HCT116 (cell line): ENCODE measurements at regions not wholly inside any gene's neighbourhood (a gene's known extent, or its start where the extent isn't known, plus 50 kb on each side); places are given as distances from the start of the nearest gene placed in this dataset.

ENCODE experiments used
- ATAC-seq: fragments of 200-7000 bp; cut with Tn5 transposase; 2 replicates; pipeline ENCODE4 v1.9.1; 2020; ENCODE audit warnings: mild to moderate bottlenecking, moderate library complexity
- BruUV-seq: library from RNA; stranded (reverse); fragments of 400-500 nt; replicated peaks from 2 replicates; lab custom pipeline; 2021; lab: Mats Ljungman, UMichigan
- CTCF ChIA-PET: fragments of 300-600 bp; sonication (Branson Sonifier 250); formaldehyde crosslinking; loops from one replicate; lab custom pipeline; 2021; ENCODE audit warnings: antibody characterized with exemption; lab: Charles Lee
- POLR2A ChIA-PET: fragments of 300-600, 350-600 bp; sonication (Branson Sonifier 250); formaldehyde crosslinking; loops from one replicate; lab custom pipeline; 2021; ENCODE audit warnings: antibody characterized with exemption; lab: Charles Lee
- RAD21 ChIA-PET, 2 experiments: fragments of 300-600 bp; sonication (Branson Sonifier 250); formaldehyde crosslinking; loops; one replicate each; lab custom pipeline; 2023; ENCODE audit warnings: low total read pairs in 2 of 2; ENCODE audit not compliant: uncharacterized antibody in 2 of 2, unreplicated experiment in 2 of 2, low non-redundant PET in 1 of 2; lab: Charles Lee
- DNase-seq: peaks from one replicate; pipeline ENCODE4 v3.0.0-alpha.2; 2010; ENCODE audit warnings: low read depth, low spot score
- H2AFZ ChIP-seq: fragments of 200-600 bp; shearing (Covaris generic), sonication (generic); 2 replicates; pipeline ENCODE4 v1.6.1; 2017; ENCODE audit warnings: low read depth, mixed run types, mixed read lengths, antibody characterized with exemption, low read length; ENCODE audit not compliant: poor library complexity, severe bottlenecking
- H3K27ac ChIP-seq: 2 replicates; pipeline ENCODE4 v1.5.1; 2012; ENCODE audit warnings: low read depth, low read length
- H3K27me3 ChIP-seq: fragments of 200-600 bp; sonication (generic); 2 replicates; pipeline ENCODE4 v1.6.1; 2016; ENCODE audit warnings: mixed run types, low read length, mixed read lengths; ENCODE audit not compliant: insufficient read depth
- H3K36me3 ChIP-seq, 2 experiments: fragments of 200-500 bp in 1 of 2; fragments of 200-600 bp in 1 of 2; sonication (Bioruptor generic) in 1 of 2; sonication (generic) in 1 of 2; 2 replicates each; pipeline versions ENCODE4 v1.5.1 to v1.6.1; 2014 to 2016; ENCODE audit warnings: low read length in 2 of 2, inconsistent platforms in 1 of 2, mixed read lengths in 1 of 2, mixed run types in 1 of 2; ENCODE audit not compliant: insufficient read depth in 2 of 2, control insufficient read depth in 1 of 2
- H3K4me1 ChIP-seq, 2 experiments: fragments of 200-600 bp in 1 of 2; sonication (generic) in 1 of 2; 2 replicates each; pipeline versions ENCODE4 v1.5.1 to v1.6.1; 2012 to 2017; ENCODE audit warnings: low read length in 2 of 2, inconsistent platforms in 1 of 2, mild to moderate bottlenecking in 1 of 2, mixed read lengths in 1 of 2, mixed run types in 1 of 2, moderate library complexity in 1 of 2; ENCODE audit not compliant: insufficient read depth in 2 of 2, control insufficient read depth in 1 of 2
- H3K4me2 ChIP-seq: fragments of 200-600 bp; sonication (generic); 2 replicates; pipeline ENCODE4 v1.6.1; 2017; ENCODE audit warnings: mixed run types, low read length, mixed read lengths
- H3K4me3 ChIP-seq, 2 experiments: fragments of 200-600 bp in 1 of 2; sonication (generic) in 1 of 2; replicated peaks in 1 of 2; 2 replicates each; pipeline ENCODE4 v1.5.1; 2011 to 2016; ENCODE audit warnings: low read length in 2 of 2, control low read depth in 1 of 2, low read depth in 1 of 2, mild to moderate bottlenecking in 1 of 2, mixed read lengths in 1 of 2, mixed run types in 1 of 2
- H3K79me2 ChIP-seq: fragments of 200-600 bp; sonication (generic); 2 replicates; pipeline ENCODE4 v1.6.1; 2017; ENCODE audit warnings: mild to moderate bottlenecking, mixed run types, low read length, moderate library complexity, mixed read lengths; ENCODE audit not compliant: insufficient read depth
- H3K9ac ChIP-seq: fragments of 200-600 bp; sonication (generic); 2 replicates; pipeline ENCODE4 v1.6.1; 2016; ENCODE audit warnings: low read length, mixed read lengths
- H3K9me2 ChIP-seq: fragments of 200-600 bp; sonication (generic), shearing (Covaris generic); 2 replicates; pipeline ENCODE4 v1.6.1; 2017; ENCODE audit warnings: mixed run types, mild to moderate bottlenecking, moderate library complexity; ENCODE audit not compliant: insufficient read depth
- H3K9me3 ChIP-seq, 2 experiments: fragments of 200-500 bp in 1 of 2; fragments of 200-600 bp in 1 of 2; sonication (Bioruptor generic) in 1 of 2; sonication (generic) in 1 of 2; 2 replicates each; pipeline ENCODE4 v1.6.1; 2014 to 2017; ENCODE audit warnings: low read length in 2 of 2, mixed read lengths in 2 of 2, inconsistent platforms in 1 of 2, low read depth in 1 of 2, mild to moderate bottlenecking in 1 of 2, mixed run types in 1 of 2, moderate library complexity in 1 of 2; ENCODE audit not compliant: control insufficient read depth in 1 of 2, insufficient read depth in 1 of 2
- H4K20me1 ChIP-seq: fragments of 200-600 bp; sonication (generic), shearing (Covaris generic); 2 replicates; pipeline ENCODE4 v1.6.1; 2017; ENCODE audit warnings: mixed run types, mild to moderate bottlenecking, moderate library complexity; ENCODE audit not compliant: insufficient read depth
- CBX3 ChIP-seq: IDR thresholded peaks from 2 replicates; pipeline ENCODE4 v1.6.1; 2012; ENCODE audit warnings: low read depth
- CEBPB ChIP-seq: IDR thresholded peaks from 2 replicates; pipeline ENCODE4 v1.6.1; 2012; ENCODE audit warnings: low read depth
- EGR1 ChIP-seq: IDR thresholded peaks from 2 replicates; pipeline ENCODE4 v1.6.1; 2012; ENCODE audit warnings: low read depth
- EZH2 ChIP-seq: fragments of 200-600 bp; sonication (generic); IDR thresholded peaks from 2 replicates; pipeline ENCODE4 v1.6.1; 2017; ENCODE audit warnings: antibody characterized with exemption, mixed run types
- EZH2phosphoT487 ChIP-seq: fragments of 200-600 bp; IDR thresholded peaks from 2 replicates; pipeline ENCODE4 v1.6.1; 2018; ENCODE audit warnings: antibody characterized with exemption, borderline replicate concordance
- FOSL1 ChIP-seq: IDR thresholded peaks from 2 replicates; pipeline ENCODE4 v1.6.1; 2012; ENCODE audit warnings: low read depth
- JUND ChIP-seq: IDR thresholded peaks from 2 replicates; pipeline ENCODE4 v1.6.1; 2012
- POLR2AphosphoS5 ChIP-seq: IDR thresholded peaks from 2 replicates; pipeline ENCODE4 v1.6.1; 2011; ENCODE audit warnings: mild to moderate bottlenecking, low read depth, low read length, moderate library complexity
- SIN3A ChIP-seq: IDR thresholded peaks from 2 replicates; pipeline ENCODE4 v1.6.1; 2012; ENCODE audit warnings: low read depth
- SP1 ChIP-seq: IDR thresholded peaks from 2 replicates; pipeline ENCODE4 v1.6.1; 2012; ENCODE audit warnings: low read depth
- SRF ChIP-seq: IDR thresholded peaks from 2 replicates; pipeline ENCODE4 v1.6.1; 2012; ENCODE audit warnings: low read depth
- YY1 ChIP-seq: IDR thresholded peaks from 2 replicates; pipeline ENCODE4 v1.6.1; 2011; ENCODE audit warnings: low read length, low read depth, moderate library complexity, mild to moderate bottlenecking; ENCODE audit not compliant: insufficient replicate concordance; ENCODE audit errors: extremely low read depth
- ZFX ChIP-seq: fragments of 450-650 bp; IDR thresholded peaks from 2 replicates; pipeline ENCODE4 v1.6.1; 2017
- intact Hi-C: fragments of 100-400 bp; cut with micrococcal nuclease; formaldehyde crosslinking; loops from 2 replicates; pipeline ENCODE4 v1.10.0; 2022
- TF ChIP-seq, protein P1 (sequence below): IDR thresholded peaks from 2 replicates; pipeline ENCODE4 v1.6.1; 2012
- TF ChIP-seq, protein P2 (sequence below): IDR thresholded peaks from 2 replicates; pipeline ENCODE4 v1.6.1; 2012; ENCODE audit warnings: low read depth
- TF ChIP-seq, protein P3 (sequence below): IDR thresholded peaks from 2 replicates; pipeline ENCODE4 v1.6.1; 2011; ENCODE audit warnings: mild to moderate bottlenecking, low read length, moderate library complexity; ENCODE audit not compliant: insufficient replicate concordance; ENCODE audit errors: extremely low read depth
- TF ChIP-seq, protein P4 (sequence below), 3 experiments: fragments of 200-600 bp in 1 of 3; sonication (generic) in 1 of 3; IDR thresholded peaks in 2 of 3; conservative IDR thresholded peaks in 1 of 3; 2 replicates each; pipeline ENCODE4 v1.5.1; 2012 to 2017; ENCODE audit warnings: low read depth in 2 of 3, low read length in 2 of 3, antibody characterized with exemption in 1 of 3, borderline replicate concordance in 1 of 3, control low read depth in 1 of 3, mild to moderate bottlenecking in 1 of 3, mixed read lengths in 1 of 3, mixed run types in 1 of 3, moderate library complexity in 1 of 3; ENCODE audit not compliant: insufficient read depth in 1 of 3

DNA sequence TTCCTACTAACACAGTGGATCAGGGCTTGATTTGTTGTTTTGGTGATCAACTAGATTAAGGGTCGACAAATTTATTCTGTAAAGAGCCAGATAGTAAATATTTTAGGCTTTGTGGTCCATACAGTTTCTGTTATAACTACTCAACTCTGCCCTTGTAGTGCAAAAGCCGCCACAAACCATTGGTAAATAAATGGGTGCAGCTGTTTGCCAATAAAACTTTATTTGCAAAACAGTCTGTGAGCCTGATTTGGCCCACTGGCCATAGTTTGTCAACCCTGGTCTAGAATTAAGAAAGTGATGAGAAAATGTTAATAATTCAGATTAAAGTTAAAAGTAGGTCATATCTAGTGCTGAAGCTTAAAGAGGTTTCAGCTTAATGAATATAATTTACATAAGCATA is 84.0 kb upstream of the TRIM2 start:
- CTCF ChIA-PET: no interaction called here
- intact Hi-C loops: no loop called here
- BruUV-seq: no TSS peak
- H3K4me1 ChIP-seq: peaks cover 3 to 12% of the 10 kb centered on the region in 2 experiments
- H3K36me3 ChIP-seq: no peaks in the 10 kb centered on the region
- no peaks in the 10 kb centered on the region for H3K9me3 ChIP-seq
- H2AFZ ChIP-seq: no peak overlapping the region
- RAD21 ChIA-PET: no interaction called here
- no peaks in the 10 kb centered on the region for H3K27me3 ChIP-seq
- no peaks in the 10 kb centered on the region for H4K20me1 ChIP-seq
- no peaks in the 10 kb centered on the region for H3K79me2 ChIP-seq
- H3K4me2 ChIP-seq: no peak overlapping the region
- TF ChIP-seq EZH2phosphoT487: no peak
- no peak for TF ChIP-seq EZH2
- TF ChIP-seq, protein P1, sequence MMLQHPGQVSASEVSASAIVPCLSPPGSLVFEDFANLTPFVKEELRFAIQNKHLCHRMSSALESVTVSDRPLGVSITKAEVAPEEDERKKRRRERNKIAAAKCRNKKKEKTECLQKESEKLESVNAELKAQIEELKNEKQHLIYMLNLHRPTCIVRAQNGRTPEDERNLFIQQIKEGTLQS: no peak
- TF ChIP-seq ZFX: no peak
- no peak for TF ChIP-seq POLR2AphosphoS5
- TF ChIP-seq SP1: no peak
- no peak for TF ChIP-seq EGR1
- no peak for TF ChIP-seq SRF
- no peak for TF ChIP-seq SIN3A
- TF ChIP-seq CBX3: no peak
- TF ChIP-seq YY1: no peak
- TF ChIP-seq CEBPB: no peak
- TF ChIP-seq JUND: no peak
- TF ChIP-seq, protein P2, sequence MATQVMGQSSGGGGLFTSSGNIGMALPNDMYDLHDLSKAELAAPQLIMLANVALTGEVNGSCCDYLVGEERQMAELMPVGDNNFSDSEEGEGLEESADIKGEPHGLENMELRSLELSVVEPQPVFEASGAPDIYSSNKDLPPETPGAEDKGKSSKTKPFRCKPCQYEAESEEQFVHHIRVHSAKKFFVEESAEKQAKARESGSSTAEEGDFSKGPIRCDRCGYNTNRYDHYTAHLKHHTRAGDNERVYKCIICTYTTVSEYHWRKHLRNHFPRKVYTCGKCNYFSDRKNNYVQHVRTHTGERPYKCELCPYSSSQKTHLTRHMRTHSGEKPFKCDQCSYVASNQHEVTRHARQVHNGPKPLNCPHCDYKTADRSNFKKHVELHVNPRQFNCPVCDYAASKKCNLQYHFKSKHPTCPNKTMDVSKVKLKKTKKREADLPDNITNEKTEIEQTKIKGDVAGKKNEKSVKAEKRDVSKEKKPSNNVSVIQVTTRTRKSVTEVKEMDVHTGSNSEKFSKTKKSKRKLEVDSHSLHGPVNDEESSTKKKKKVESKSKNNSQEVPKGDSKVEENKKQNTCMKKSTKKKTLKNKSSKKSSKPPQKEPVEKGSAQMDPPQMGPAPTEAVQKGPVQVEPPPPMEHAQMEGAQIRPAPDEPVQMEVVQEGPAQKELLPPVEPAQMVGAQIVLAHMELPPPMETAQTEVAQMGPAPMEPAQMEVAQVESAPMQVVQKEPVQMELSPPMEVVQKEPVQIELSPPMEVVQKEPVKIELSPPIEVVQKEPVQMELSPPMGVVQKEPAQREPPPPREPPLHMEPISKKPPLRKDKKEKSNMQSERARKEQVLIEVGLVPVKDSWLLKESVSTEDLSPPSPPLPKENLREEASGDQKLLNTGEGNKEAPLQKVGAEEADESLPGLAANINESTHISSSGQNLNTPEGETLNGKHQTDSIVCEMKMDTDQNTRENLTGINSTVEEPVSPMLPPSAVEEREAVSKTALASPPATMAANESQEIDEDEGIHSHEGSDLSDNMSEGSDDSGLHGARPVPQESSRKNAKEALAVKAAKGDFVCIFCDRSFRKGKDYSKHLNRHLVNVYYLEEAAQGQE: no peak
- TF ChIP-seq, protein P3, sequence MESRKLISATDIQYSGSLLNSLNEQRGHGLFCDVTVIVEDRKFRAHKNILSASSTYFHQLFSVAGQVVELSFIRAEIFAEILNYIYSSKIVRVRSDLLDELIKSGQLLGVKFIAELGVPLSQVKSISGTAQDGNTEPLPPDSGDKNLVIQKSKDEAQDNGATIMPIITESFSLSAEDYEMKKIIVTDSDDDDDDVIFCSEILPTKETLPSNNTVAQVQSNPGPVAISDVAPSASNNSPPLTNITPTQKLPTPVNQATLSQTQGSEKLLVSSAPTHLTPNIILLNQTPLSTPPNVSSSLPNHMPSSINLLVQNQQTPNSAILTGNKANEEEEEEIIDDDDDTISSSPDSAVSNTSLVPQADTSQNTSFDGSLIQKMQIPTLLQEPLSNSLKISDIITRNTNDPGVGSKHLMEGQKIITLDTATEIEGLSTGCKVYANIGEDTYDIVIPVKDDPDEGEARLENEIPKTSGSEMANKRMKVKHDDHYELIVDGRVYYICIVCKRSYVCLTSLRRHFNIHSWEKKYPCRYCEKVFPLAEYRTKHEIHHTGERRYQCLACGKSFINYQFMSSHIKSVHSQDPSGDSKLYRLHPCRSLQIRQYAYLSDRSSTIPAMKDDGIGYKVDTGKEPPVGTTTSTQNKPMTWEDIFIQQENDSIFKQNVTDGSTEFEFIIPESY: no peak
- no peak for TF ChIP-seq FOSL1
- TF ChIP-seq, protein P4, sequence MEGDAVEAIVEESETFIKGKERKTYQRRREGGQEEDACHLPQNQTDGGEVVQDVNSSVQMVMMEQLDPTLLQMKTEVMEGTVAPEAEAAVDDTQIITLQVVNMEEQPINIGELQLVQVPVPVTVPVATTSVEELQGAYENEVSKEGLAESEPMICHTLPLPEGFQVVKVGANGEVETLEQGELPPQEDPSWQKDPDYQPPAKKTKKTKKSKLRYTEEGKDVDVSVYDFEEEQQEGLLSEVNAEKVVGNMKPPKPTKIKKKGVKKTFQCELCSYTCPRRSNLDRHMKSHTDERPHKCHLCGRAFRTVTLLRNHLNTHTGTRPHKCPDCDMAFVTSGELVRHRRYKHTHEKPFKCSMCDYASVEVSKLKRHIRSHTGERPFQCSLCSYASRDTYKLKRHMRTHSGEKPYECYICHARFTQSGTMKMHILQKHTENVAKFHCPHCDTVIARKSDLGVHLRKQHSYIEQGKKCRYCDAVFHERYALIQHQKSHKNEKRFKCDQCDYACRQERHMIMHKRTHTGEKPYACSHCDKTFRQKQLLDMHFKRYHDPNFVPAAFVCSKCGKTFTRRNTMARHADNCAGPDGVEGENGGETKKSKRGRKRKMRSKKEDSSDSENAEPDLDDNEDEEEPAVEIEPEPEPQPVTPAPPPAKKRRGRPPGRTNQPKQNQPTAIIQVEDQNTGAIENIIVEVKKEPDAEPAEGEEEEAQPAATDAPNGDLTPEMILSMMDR (IDR thresholded peaks at IDR 0.05 in 2 of 3, conservative IDR thresholded peaks at IDR 0.05 in 1 of 3; ENCODE audit: borderline replicate concordance in 1 of 3, insufficient read depth in 1 of 3, low read depth in 2 of 3, low read length in 2 of 3): no peak
- H3K4me3 ChIP-seq: no peak overlapping the region
- H3K27ac ChIP-seq: no peak overlapping the region
- no peak for ATAC-seq
- POLR2A ChIA-PET: no interaction called here
- H3K9ac ChIP-seq: no peak overlapping the region
- H3K9me2 ChIP-seq: no peaks in the 10 kb centered on the region
- DNase-seq: no peak
